ENCODE measurements at regions not wholly inside any gene's neighbourhood (a gene's known extent, or its start where the extent isn't known, plus 50 kb on each side); places are given as distances from the start of the nearest gene placed in this dataset.

DNA sequence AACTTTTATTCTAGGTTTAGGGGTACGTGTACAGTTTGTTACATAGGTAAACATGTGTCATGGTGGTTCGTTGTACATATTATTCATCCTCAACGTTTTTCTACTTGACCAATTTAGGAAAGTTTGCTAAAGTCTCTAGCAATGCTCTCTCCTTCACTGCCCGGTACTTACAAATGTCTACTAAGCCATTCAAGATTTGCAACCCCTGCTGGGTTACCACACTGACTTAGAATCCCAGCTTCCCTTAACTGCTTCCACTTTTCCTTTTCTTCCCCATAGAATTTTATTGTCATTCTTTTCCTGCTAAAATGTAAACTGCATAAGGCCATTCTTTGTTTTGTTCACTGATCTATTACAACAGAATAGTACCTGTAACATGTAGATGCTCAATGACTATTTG, 97.4 kb downstream of the SMPDL3A start:
- TF ChIP-seq, protein P1, sequence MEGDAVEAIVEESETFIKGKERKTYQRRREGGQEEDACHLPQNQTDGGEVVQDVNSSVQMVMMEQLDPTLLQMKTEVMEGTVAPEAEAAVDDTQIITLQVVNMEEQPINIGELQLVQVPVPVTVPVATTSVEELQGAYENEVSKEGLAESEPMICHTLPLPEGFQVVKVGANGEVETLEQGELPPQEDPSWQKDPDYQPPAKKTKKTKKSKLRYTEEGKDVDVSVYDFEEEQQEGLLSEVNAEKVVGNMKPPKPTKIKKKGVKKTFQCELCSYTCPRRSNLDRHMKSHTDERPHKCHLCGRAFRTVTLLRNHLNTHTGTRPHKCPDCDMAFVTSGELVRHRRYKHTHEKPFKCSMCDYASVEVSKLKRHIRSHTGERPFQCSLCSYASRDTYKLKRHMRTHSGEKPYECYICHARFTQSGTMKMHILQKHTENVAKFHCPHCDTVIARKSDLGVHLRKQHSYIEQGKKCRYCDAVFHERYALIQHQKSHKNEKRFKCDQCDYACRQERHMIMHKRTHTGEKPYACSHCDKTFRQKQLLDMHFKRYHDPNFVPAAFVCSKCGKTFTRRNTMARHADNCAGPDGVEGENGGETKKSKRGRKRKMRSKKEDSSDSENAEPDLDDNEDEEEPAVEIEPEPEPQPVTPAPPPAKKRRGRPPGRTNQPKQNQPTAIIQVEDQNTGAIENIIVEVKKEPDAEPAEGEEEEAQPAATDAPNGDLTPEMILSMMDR (IDR thresholded peaks at IDR 0.05), result no peak
- no peak for TF ChIP-seq EZH2 (IDR thresholded peaks at IDR 0.05)
- no peak for TF ChIP-seq EZH2phosphoT487 (IDR thresholded peaks at IDR 0.05)

Measured in neural progenitor cell (in vitro differentiated cells).